T-helper 1 cell treated with Interleukin-12 subunit alpha and Interleukin-12 subunit beta and Interleukin-4 antibody, amounts not matched to agents 30 μg/mL and 1 μg/mL, for 36 hours (primary cell): ENCODE measurements at regions not wholly inside any gene's neighbourhood (a gene's known extent, or its start where the extent isn't known, plus 50 kb on each side); places are given as distances from the start of the nearest gene placed in this dataset.

Experiments
- H3K27ac Mint-ChIP-seq: one replicate; pipeline ENCODE4 v1.8.0; 2021; ENCODE audit warnings: mild to moderate bottlenecking, mixed read lengths
- H3K27me3 Mint-ChIP-seq: one replicate; pipeline ENCODE4 v1.8.0; 2021; ENCODE audit warnings: low read depth, mixed read lengths
- H3K36me3 Mint-ChIP-seq: one replicate; pipeline ENCODE4 v1.8.0; 2021; ENCODE audit warnings: low read depth, mixed read lengths
- H3K4me1 Mint-ChIP-seq: one replicate; pipeline ENCODE4 v1.8.0; 2021; ENCODE audit warnings: low read depth, mixed read lengths
- H3K4me3 Mint-ChIP-seq: one replicate; pipeline ENCODE4 v1.8.0; 2021; ENCODE audit warnings: mild to moderate bottlenecking, moderate library complexity, mixed read lengths
- H3K9me3 Mint-ChIP-seq: one replicate; pipeline ENCODE4 v1.8.0; 2021; ENCODE audit warnings: mixed read lengths

DNA sequence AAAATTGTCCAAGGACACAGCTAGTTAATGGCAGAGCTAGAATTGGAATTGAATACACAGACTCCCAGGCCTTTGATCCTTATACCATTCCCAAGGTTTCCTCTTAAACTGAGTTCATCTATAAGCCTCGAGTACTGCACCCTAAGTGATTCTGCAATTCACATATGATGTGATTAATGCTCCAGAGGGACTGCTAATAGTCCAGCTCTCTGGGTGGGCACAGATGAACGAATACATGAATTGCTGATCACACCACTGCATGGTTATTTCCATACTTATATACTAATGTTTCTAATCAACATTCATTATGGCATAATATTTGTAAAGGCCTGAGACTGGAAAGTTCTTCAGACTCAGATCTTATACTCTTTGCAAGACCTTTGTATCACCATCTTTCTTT lies 101.8 kb downstream of the NUFIP1 start:
- Mint-ChIP-seq H3K36me3 (no peaks in the 10 kb centered on the region), H3K4me3 (no peak overlapping the region), H3K27ac (no peak overlapping the region), H3K27me3 (no peaks in the 10 kb centered on the region), H3K4me1 (no peaks in the 10 kb centered on the region), H3K9me3 (no peaks in the 10 kb centered on the region)

GRCh38 chr13:44884076-44884729 lies 105.1 kb downstream of the NUFIP1 start:
- Mint-ChIP-seq H3K27me3 (peaks cover 5% of the 10 kb centered on the region), H3K27ac (no peak overlapping the region), H3K4me3 (no peak overlapping the region), H3K9me3 (no peaks in the 10 kb centered on the region), H3K36me3 (no peaks in the 10 kb centered on the region), H3K4me1 (no peaks in the 10 kb centered on the region)

- H3K36me3 Mint-ChIP-seq = no peaks in the 10 kb centered on the region
- H3K9me3 Mint-ChIP-seq = peaks cover 6% of the 10 kb centered on the region
- no peaks in the 10 kb centered on the region for H3K4me1 Mint-ChIP-seq
- peaks cover 11% of the 10 kb centered on the region for H3K27me3 Mint-ChIP-seq
- H3K4me3 Mint-ChIP-seq = no peak overlapping the region
- H3K27ac Mint-ChIP-seq = no peak overlapping the region
Observed at GRCh38 chr13:44879452-44880058, 109.7 kb downstream of the NUFIP1 start.

DNA sequence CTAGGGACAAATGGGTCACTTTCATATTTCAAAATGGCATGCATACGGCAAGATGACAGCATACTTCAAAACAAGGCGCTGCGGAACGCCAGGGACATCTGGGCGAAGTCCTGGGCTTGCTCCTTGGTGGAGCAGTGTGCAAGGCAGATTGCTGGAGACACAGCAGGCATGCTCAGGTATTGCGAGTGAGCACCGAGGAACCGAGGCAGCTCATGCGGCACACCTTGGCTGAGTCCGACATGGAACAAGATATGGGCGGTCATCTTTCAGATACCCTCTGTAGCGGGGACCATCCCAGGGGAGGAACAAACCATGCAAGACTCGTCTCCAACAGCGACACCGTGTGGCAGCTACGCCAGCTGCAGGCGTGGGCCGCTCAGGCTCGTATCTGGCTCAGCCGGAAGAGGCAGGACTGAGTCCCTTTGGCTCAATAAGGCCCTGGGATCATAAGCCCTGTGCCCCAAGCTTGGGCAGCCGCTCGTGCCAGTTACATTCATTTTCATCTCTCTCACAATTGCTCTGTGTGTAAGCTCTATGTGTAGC lies 112.4 kb downstream of the NUFIP1 start:
- Mint-ChIP-seq H3K27ac (no peak overlapping the region), H3K4me3 (no peak overlapping the region), H3K36me3 (no peaks in the 10 kb centered on the region), H3K27me3 (peaks cover 11% of the 10 kb centered on the region), H3K9me3 (peaks cover 6% of the 10 kb centered on the region), H3K4me1 (no peaks in the 10 kb centered on the region)

DNA sequence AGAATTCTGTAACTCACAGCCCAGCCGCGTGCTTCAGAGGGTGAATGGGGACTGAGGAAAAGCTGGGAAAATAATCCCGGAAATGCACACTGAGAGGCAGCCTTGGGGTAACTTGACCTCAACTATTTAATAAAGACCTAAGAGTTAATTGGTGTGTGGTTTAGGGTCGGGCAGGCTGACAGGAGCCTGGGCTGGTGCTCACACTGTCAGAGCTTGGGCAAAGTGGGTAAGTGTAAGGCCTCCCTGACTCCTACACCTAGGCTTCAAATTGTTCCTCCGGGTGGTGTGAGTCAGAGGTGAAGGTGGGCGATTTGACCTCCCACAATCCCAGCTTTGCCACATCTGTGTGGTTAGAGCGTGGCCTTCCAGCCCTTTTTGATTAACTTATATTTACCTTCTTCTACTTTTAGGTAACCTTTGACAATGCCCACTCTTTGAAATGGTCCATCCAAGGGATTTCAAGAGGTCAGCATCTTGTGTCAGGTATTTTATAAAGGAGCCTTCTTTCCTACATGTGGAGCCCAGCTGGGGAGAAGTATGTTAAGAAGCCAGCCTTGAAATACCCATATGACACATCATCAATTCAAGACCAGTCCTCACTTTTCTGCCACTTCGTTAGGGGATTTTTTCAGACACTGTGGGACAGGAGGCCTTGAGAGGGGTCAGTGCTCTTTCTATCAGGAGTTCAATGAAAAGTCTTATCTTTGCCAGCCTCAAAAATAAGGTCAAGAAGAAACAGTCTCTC lies 114.2 kb downstream of the NUFIP1 start:
- no peak overlapping the region for H3K27ac Mint-ChIP-seq
- peaks cover 6% of the 10 kb centered on the region for H3K27me3 Mint-ChIP-seq
- peaks cover 6% of the 10 kb centered on the region for H3K9me3 Mint-ChIP-seq
- no peaks in the 10 kb centered on the region for H3K36me3 Mint-ChIP-seq
- H3K4me1 Mint-ChIP-seq = no peaks in the 10 kb centered on the region
- no peak overlapping the region for H3K4me3 Mint-ChIP-seq

DNA sequence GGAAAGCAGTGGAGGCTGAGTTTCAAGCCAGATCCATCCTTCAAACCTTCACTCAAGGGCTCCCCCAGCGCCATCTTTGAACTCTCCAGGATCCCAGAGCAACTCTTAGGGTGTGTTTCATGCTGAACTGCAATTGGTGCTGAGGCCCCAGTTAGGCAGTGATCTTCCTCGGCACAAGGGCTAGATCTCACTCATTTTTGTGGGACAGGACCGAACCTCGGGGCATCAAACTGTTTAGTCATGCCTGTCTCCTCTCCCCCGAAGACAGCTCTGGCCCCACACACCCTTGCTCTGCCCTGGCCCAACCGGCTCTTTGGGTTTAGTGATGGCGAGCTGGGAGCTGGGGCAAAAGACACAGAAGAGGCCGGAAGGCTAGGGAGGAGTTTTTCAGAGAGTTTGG lies 115.1 kb downstream of the NUFIP1 start:
- H3K4me3 Mint-ChIP-seq = no peak overlapping the region
- no peaks in the 10 kb centered on the region for H3K4me1 Mint-ChIP-seq
- H3K27me3 Mint-ChIP-seq = peaks cover 7% of the 10 kb centered on the region
- H3K36me3 Mint-ChIP-seq = no peaks in the 10 kb centered on the region
- peaks cover 6% of the 10 kb centered on the region for H3K9me3 Mint-ChIP-seq
- H3K27ac Mint-ChIP-seq = no peak overlapping the region

GRCh38 chr13:44873461-44873860 lies 115.8 kb downstream of the NUFIP1 start:
- Mint-ChIP-seq H3K27me3 (peaks cover 12% of the 10 kb centered on the region), H3K9me3 (peaks cover 6% of the 10 kb centered on the region), H3K4me1 (no peaks in the 10 kb centered on the region), H3K4me3 (no peak overlapping the region), H3K27ac (no peak overlapping the region), H3K36me3 (no peaks in the 10 kb centered on the region)

- Mint-ChIP-seq H3K27me3 (peaks cover 6% of the 10 kb centered on the region), H3K4me3 (no peak overlapping the region), H3K27ac (no peak overlapping the region), H3K4me1 (peaks cover 5% of the 10 kb centered on the region), H3K36me3 (no peaks in the 10 kb centered on the region), H3K9me3 (peaks cover 6% of the 10 kb centered on the region)
Observed at GRCh38 chr13:44872751-44873150, 116.5 kb downstream of the NUFIP1 start.

DNA sequence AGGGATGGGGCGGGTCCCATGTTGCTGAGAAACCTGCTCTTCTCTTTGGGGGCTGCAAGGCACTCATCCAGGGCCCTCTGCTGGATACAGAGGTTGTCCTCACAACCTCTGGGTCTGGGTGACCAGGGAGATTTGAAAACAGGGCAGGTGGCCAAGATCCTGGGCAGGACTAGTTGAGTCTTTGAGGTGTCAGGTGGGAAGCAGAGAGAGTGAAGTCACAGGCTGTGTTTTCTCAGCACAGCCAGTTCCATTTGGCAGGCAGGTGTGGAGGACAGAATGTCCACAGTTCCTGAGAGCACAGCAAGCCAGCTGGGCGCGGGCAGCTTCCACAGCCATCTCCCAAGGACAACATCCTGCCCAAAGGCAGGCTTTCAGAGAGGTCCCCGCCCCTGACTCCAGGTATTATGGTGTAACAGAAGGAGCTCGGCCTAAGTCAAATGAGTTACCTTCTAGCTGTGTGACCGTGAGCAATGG lies 118.8 kb downstream of the NUFIP1 start:
- no peak overlapping the region for H3K27ac Mint-ChIP-seq
- H3K36me3 Mint-ChIP-seq = no peaks in the 10 kb centered on the region
- H3K9me3 Mint-ChIP-seq = peaks cover 4% of the 10 kb centered on the region
- no peak overlapping the region for H3K4me3 Mint-ChIP-seq
- peaks cover 5% of the 10 kb centered on the region for H3K4me1 Mint-ChIP-seq
- H3K27me3 Mint-ChIP-seq = peaks cover 6% of the 10 kb centered on the region

DNA sequence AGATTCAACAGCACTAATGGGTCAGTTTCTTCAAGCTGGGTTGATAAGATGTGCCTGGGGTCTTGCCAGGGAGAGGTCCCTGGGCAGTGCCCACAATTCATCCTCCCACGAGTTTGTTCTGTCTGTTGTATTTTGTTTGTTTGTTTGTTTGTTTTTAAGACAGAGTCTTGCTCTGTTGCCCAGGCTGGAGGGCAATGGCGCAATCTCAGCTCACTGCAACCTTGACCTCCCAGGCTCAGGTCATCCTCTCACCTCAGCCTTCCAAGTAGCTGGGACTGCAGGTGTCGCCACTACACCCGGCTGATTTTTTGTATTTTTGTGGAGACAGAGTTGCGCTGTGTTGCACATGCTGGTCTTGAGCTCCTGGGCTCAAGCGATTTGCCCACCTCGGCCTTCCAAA lies 120.1 kb downstream of the NUFIP1 start:
- Mint-ChIP-seq H3K36me3 (no peaks in the 10 kb centered on the region), H3K27ac (no peak overlapping the region), H3K4me1 (peaks cover 5% of the 10 kb centered on the region), H3K9me3 (peaks cover 9% of the 10 kb centered on the region), H3K27me3 (peaks cover 6% of the 10 kb centered on the region), H3K4me3 (no peak overlapping the region)

DNA sequence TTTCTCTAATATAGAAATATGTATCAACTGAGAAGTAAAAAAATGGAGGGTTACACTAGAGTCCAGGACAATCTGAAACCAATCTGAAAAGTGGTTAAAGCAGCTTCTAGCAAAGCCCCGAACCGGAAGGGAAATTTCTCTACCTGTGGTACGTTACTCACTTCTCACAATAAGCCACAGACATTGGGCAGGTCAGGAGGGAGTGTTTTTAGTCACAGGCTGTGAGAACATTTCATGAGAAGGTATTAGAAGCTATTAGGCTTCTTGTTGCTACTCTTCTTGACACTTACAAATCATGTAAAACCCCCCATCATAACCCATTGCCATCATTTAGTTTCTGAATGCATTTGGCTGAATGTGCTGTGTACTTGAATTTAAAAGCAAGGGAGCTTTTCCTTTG lies 120.9 kb downstream of the NUFIP1 start:
- H3K36me3 Mint-ChIP-seq = no peaks in the 10 kb centered on the region
- H3K27ac Mint-ChIP-seq = no peak overlapping the region
- H3K27me3 Mint-ChIP-seq = peaks cover 6% of the 10 kb centered on the region
- peaks cover 5% of the 10 kb centered on the region for H3K4me1 Mint-ChIP-seq
- no peak overlapping the region for H3K4me3 Mint-ChIP-seq
- H3K9me3 Mint-ChIP-seq = peaks cover 9% of the 10 kb centered on the region

DNA sequence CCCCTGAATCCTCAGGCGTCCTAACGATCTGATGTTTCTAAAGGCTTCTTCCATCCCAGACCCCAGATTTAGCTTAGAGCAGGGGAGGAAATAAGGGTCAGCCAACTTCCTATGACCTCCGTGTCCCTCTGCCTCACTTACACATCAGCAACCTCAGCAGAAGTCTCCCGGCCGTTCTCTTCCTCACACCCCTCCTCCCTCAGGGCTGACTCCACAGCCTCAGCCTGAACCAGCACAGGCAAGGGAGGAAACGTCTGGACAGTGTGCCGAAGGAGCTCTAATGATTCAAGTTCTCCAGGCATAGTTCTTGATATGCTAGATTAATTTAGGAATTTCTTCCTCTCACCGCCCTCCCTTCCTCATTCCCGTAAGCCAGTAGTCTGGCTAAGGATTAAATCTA lies 121.4 kb downstream of the NUFIP1 start:
- H3K4me3 Mint-ChIP-seq = no peak overlapping the region
- peaks cover 9% of the 10 kb centered on the region for H3K9me3 Mint-ChIP-seq
- H3K27me3 Mint-ChIP-seq = peaks cover 6% of the 10 kb centered on the region
- H3K36me3 Mint-ChIP-seq = no peaks in the 10 kb centered on the region
- peaks cover 5% of the 10 kb centered on the region for H3K4me1 Mint-ChIP-seq
- H3K27ac Mint-ChIP-seq = no peak overlapping the region

- Mint-ChIP-seq H3K4me3 (no peak overlapping the region), H3K36me3 (no peaks in the 10 kb centered on the region), H3K27me3 (peaks cover 6% of the 10 kb centered on the region), H3K9me3 (peaks cover 9% of the 10 kb centered on the region), H3K4me1 (peaks cover 5% of the 10 kb centered on the region), H3K27ac (no peak overlapping the region)
Observed at GRCh38 chr13:44866411-44866911, 122.8 kb downstream of the NUFIP1 start.

GRCh38 chr13:44865722-44866410 lies 123.4 kb downstream of the NUFIP1 start:
- no peak overlapping the region for H3K4me3 Mint-ChIP-seq
- no peak overlapping the region for H3K27ac Mint-ChIP-seq
- peaks cover 7% of the 10 kb centered on the region for H3K27me3 Mint-ChIP-seq
- no peaks in the 10 kb centered on the region for H3K36me3 Mint-ChIP-seq
- H3K9me3 Mint-ChIP-seq = peaks cover 9% of the 10 kb centered on the region
- H3K4me1 Mint-ChIP-seq = peaks cover 5% of the 10 kb centered on the region
